Ishikawa (cell line): ENCODE measurements at regions not wholly inside any gene's neighbourhood (a gene's known extent, or its start where the extent isn't known, plus 50 kb on each side); places are given as distances from the start of the nearest gene placed in this dataset.

Source experiments
- CEBPB ChIP-seq: IDR thresholded peaks from 2 replicates; pipeline ENCODE4 v1.6.1; 2012
- CREB1 ChIP-seq: IDR thresholded peaks from 2 replicates; pipeline ENCODE4 v1.6.1; 2012; ENCODE audit warnings: low read depth
- EGR1 ChIP-seq: IDR thresholded peaks from 2 replicates; pipeline ENCODE4 v1.6.1; 2012
- EP300 ChIP-seq: IDR thresholded peaks from 2 replicates; pipeline ENCODE4 v1.6.1; 2012; ENCODE audit warnings: borderline replicate concordance
- FOXM1 ChIP-seq: IDR thresholded peaks from 2 replicates; pipeline ENCODE4 v1.6.1; 2012; ENCODE audit warnings: low read depth, borderline replicate concordance
- MAX ChIP-seq: IDR thresholded peaks from 2 replicates; pipeline ENCODE4 v1.6.1; 2012
- NFIC ChIP-seq: IDR thresholded peaks from 2 replicates; pipeline ENCODE4 v1.6.1; 2012
- RAD21 ChIP-seq: IDR thresholded peaks from 2 replicates; pipeline ENCODE4 v1.6.1; 2012; ENCODE audit warnings: low read depth
- REST ChIP-seq: IDR thresholded peaks from 2 replicates; pipeline ENCODE4 v1.6.1; 2012; ENCODE audit warnings: low read depth, mild to moderate bottlenecking
- TAF1 ChIP-seq: IDR thresholded peaks from 2 replicates; pipeline ENCODE4 v1.6.1; 2012; ENCODE audit warnings: low read depth, mild to moderate bottlenecking
- TCF12 ChIP-seq: IDR thresholded peaks from 2 replicates; pipeline ENCODE4 v1.6.1; 2012; ENCODE audit warnings: low read depth
- TEAD4 ChIP-seq: IDR thresholded peaks from 2 replicates; pipeline ENCODE4 v1.6.1; 2012
- USF1 ChIP-seq: IDR thresholded peaks from 2 replicates; pipeline ENCODE4 v1.6.1; 2012
- YY1 ChIP-seq: IDR thresholded peaks from 2 replicates; pipeline ENCODE4 v1.6.1; 2012; ENCODE audit warnings: low read depth
- ZBTB7A ChIP-seq: IDR thresholded peaks from 2 replicates; pipeline ENCODE4 v1.6.1; 2012; ENCODE audit warnings: low read depth

GRCh38 chr12:30450226-30450625, 245.4 kb downstream of the IPO8 start:
- no peak for TF ChIP-seq TAF1

- no peak for TF ChIP-seq TEAD4
- TF ChIP-seq EGR1, result no peak
Observed at GRCh38 chr12:30448038-30448437, 247.6 kb downstream of the IPO8 start.

GRCh38 chr12:30447061-30447750, 248.5 kb downstream of the IPO8 start:
- TF ChIP-seq NFIC, result no peak
- TF ChIP-seq FOXM1, result no peak
- TF ChIP-seq ZBTB7A, result no peak
- TF ChIP-seq RAD21, result no peak
- no peak for TF ChIP-seq CEBPB
- TF ChIP-seq TCF12, result no peak
- TF ChIP-seq YY1, result no peak
- TF ChIP-seq EP300, result no peak
- no peak for TF ChIP-seq MAX
- no peak for TF ChIP-seq REST
- TF ChIP-seq USF1, result no peak

GRCh38 chr12:30442461-30442860, 253.2 kb downstream of the IPO8 start:
- TF ChIP-seq EGR1 (no peak), TEAD4 (no peak), USF1 (no peak), CEBPB (no peak)

GRCh38 chr12:30440826-30441602, 254.7 kb downstream of the IPO8 start:
- TF ChIP-seq TAF1 (no peak), RAD21 (peak; percentile 40)

GRCh38 chr12:30439201-30439600, 256.5 kb downstream of the IPO8 start:
- no peak for TF ChIP-seq EGR1
- TF ChIP-seq CEBPB, result no peak
- no peak for TF ChIP-seq FOXM1
- TF ChIP-seq TCF12, result no peak
- TF ChIP-seq NFIC, result no peak
- TF ChIP-seq CREB1, result no peak
- no peak for TF ChIP-seq ZBTB7A
- no peak for TF ChIP-seq EP300
- TF ChIP-seq TAF1, result no peak

GRCh38 chr12:30438601-30439041, 257.0 kb downstream of the IPO8 start:
- no peak for TF ChIP-seq NFIC

GRCh38 chr12:30437616-30438015, 258.1 kb downstream of the IPO8 start:
- TF ChIP-seq TAF1 (no peak), ZBTB7A (no peak), TEAD4 (no peak), CREB1 (no peak), FOXM1 (no peak), REST (no peak), MAX (no peak), NFIC (no peak), RAD21 (no peak), EGR1 (no peak), YY1 (no peak), USF1 (no peak), TCF12 (no peak), EP300 (no peak), CEBPB (no peak)
